SK-N-MC (cell line): ENCODE measurements at regions not wholly inside any gene's neighbourhood (a gene's known extent, or its start where the extent isn't known, plus 50 kb on each side); places are given as distances from the start of the nearest gene placed in this dataset.

Source experiments
- DNase-seq: peaks from one replicate; pipeline ENCODE4 v3.0.0-alpha.2; 2011; ENCODE audit warnings: low read depth, low spot score
- H3K27ac ChIP-seq: fragments of 200-600 bp; sonication (generic); 2 replicates; pipeline ENCODE4 v1.5.1; 2016; ENCODE audit warnings: mixed run types
- H3K36me3 ChIP-seq: fragments of 200-600 bp; sonication (generic); 2 replicates; pipeline ENCODE4 v1.6.1; 2017; ENCODE audit warnings: antibody characterized with exemption, low read length, mixed read lengths; ENCODE audit not compliant: insufficient read depth
- H3K4me3 ChIP-seq: fragments of 200-600 bp; sonication (generic); 2 replicates; pipeline ENCODE4 v1.5.1; 2016
- H3K9ac ChIP-seq: fragments of 200-600 bp; sonication (generic); 2 replicates; pipeline ENCODE4 v1.8.0; 2017; ENCODE audit warnings: mixed run types, mixed read lengths; ENCODE audit not compliant: insufficient read length
- H3K9me3 ChIP-seq: fragments of 200-600 bp; sonication (generic); 2 replicates; pipeline ENCODE4 v1.6.1; 2017; ENCODE audit warnings: low read depth, mild to moderate bottlenecking, antibody characterized with exemption, low read length, moderate library complexity, mixed read lengths
- EZH2 ChIP-seq: fragments of 200-600 bp; sonication (generic); IDR thresholded peaks from one replicate; pipeline ENCODE4 v1.6.1; 2017; ENCODE audit warnings: antibody characterized with exemption
- FOXP2 ChIP-seq: optimal IDR thresholded peaks from 2 replicates; pipeline ENCODE3; 2011; ENCODE audit warnings: mild to moderate bottlenecking, moderate library complexity; ENCODE audit not compliant: insufficient read depth; ENCODE audit errors: extremely low read length, control extremely low read depth
- POLR2AphosphoS5 ChIP-seq: IDR thresholded peaks from 2 replicates; pipeline ENCODE4 v1.6.1; 2012; ENCODE audit warnings: mild to moderate bottlenecking, low read depth, low read length, borderline replicate concordance

- no peak for DNase-seq
- H3K27ac ChIP-seq, result no peak overlapping the region
- TF ChIP-seq FOXP2 (no peak), POLR2AphosphoS5 (no peak), EZH2 (no peak)
- H3K36me3 ChIP-seq, result no peaks in the 10 kb centered on the region
- no peak overlapping the region for H3K9ac ChIP-seq
- H3K4me3 ChIP-seq, result no peak overlapping the region
- no peaks in the 10 kb centered on the region for H3K9me3 ChIP-seq
Measured at GRCh38 chr4:89425023-89425422, 117.4 kb upstream of the GPRIN3 start.

GRCh38 chr4:89422441-89422990 lies 114.9 kb upstream of the GPRIN3 start:
- no peak for DNase-seq
- H3K9me3 ChIP-seq, result no peaks in the 10 kb centered on the region
- no peak overlapping the region for H3K9ac ChIP-seq
- H3K27ac ChIP-seq, result no peak overlapping the region
- H3K4me3 ChIP-seq, result no peak overlapping the region
- no peaks in the 10 kb centered on the region for H3K36me3 ChIP-seq
- TF ChIP-seq POLR2AphosphoS5, result no peak
- TF ChIP-seq EZH2, result no peak
- TF ChIP-seq FOXP2, result no peak

GRCh38 chr4:89420507-89420906 lies 112.9 kb upstream of the GPRIN3 start:
- no peak overlapping the region for H3K4me3 ChIP-seq
- no peak for DNase-seq

GRCh38 chr4:89419111-89419695 lies 111.6 kb upstream of the GPRIN3 start:
- TF ChIP-seq EZH2, result no peak
- H3K9me3 ChIP-seq, result no peaks in the 10 kb centered on the region
- DNase-seq, result no peak
- no peak overlapping the region for H3K9ac ChIP-seq
- H3K36me3 ChIP-seq, result no peaks in the 10 kb centered on the region
- no peak overlapping the region for H3K27ac ChIP-seq
- H3K4me3 ChIP-seq, result no peak overlapping the region

More at GRCh38 chr4:89420507-89420906, 112.9 kb upstream of the GPRIN3 start:
- H3K36me3 ChIP-seq, result no peaks in the 10 kb centered on the region
- no peak overlapping the region for H3K9ac ChIP-seq
- H3K27ac ChIP-seq, result no peak overlapping the region
- TF ChIP-seq FOXP2 (no peak), POLR2AphosphoS5 (no peak), EZH2 (no peak)
- no peaks in the 10 kb centered on the region for H3K9me3 ChIP-seq

- Histone ChIP-seq H3K9me3 (no peaks in the 10 kb centered on the region), H3K9ac (no peak overlapping the region), H3K27ac (no peak overlapping the region), H3K4me3 (no peak overlapping the region), H3K36me3 (no peaks in the 10 kb centered on the region)
- DNase-seq, result no peak
- TF ChIP-seq EZH2, result no peak
- no peak for TF ChIP-seq POLR2AphosphoS5
- no peak for TF ChIP-seq FOXP2
Measured at GRCh38 chr4:89416960-89417359, 109.4 kb upstream of the GPRIN3 start.

GRCh38 chr4:89413518-89413917 lies 105.9 kb upstream of the GPRIN3 start:
- Histone ChIP-seq H3K9ac (no peak overlapping the region), H3K9me3 (no peaks in the 10 kb centered on the region), H3K4me3 (no peak overlapping the region), H3K36me3 (no peaks in the 10 kb centered on the region), H3K27ac (no peak overlapping the region)
- no peak for DNase-seq
- TF ChIP-seq POLR2AphosphoS5 (no peak), EZH2 (no peak), FOXP2 (no peak)

GRCh38 chr4:89411539-89412309 lies 104.1 kb upstream of the GPRIN3 start:
- Histone ChIP-seq H3K4me3 (no peak overlapping the region), H3K9ac (no peak overlapping the region), H3K27ac (no peak overlapping the region), H3K36me3 (no peaks in the 10 kb centered on the region), H3K9me3 (no peaks in the 10 kb centered on the region)
- TF ChIP-seq EZH2 (no peak), FOXP2 (no peak), POLR2AphosphoS5 (no peak)
- no peak for DNase-seq

- TF ChIP-seq POLR2AphosphoS5 (no peak), FOXP2 (no peak), EZH2 (no peak)
- no peaks in the 10 kb centered on the region for H3K9me3 ChIP-seq
- no peaks in the 10 kb centered on the region for H3K36me3 ChIP-seq
- no peak overlapping the region for H3K9ac ChIP-seq
- no peak overlapping the region for H3K27ac ChIP-seq
- no peak for DNase-seq
- H3K4me3 ChIP-seq, result no peak overlapping the region
Measured at GRCh38 chr4:89410687-89411086, 103.1 kb upstream of the GPRIN3 start.
